ENCODE measurements at regions not wholly inside any gene's neighbourhood (a gene's known extent, or its start where the extent isn't known, plus 50 kb on each side); places are given as distances from the start of the nearest gene placed in this dataset.

DNA sequence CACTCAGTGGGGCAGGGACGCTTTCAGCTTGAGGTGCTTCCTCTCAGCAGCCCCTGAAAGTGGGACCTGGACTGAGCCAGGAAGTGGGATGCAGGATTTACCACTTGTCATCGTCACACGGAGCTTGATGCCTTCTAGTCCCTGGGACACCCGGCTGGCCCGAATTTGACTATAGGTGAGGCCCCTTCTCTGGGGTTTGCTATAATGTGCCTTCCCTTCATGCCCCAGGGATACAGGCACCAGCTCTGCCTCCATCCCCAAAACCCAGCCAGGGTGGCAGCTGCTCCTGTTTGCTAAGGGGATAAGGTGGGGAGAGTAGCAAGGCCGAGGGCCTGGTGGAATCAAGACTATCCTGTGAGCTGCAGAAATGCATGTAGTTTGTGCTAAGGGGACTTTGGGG, 235.0 kb downstream of the GLRX3 start:
- DNase-seq (ENCODE audit: low spot score) = no peak

DNA sequence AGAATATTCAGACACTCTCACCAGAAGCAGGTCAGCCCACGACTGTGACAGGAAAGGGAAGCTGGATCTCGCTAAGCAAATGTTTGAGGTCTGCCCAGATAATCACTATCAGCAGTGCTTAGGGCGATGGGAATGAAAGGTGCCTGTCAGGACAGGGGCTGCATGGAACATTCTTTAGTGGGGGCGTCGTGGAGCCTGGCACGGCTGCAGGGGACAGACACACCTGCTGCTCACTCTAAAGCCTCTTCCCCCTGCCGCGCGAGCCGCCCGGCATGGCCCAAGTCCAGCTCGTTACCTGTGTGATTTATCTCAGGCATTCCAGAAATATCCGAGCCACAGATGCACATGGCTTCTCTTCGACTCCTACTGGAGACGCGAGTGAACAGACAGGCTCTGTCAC, 235.5 kb downstream of the GLRX3 start:
- DNase-seq (ENCODE audit: low spot score) = no peak

DNA sequence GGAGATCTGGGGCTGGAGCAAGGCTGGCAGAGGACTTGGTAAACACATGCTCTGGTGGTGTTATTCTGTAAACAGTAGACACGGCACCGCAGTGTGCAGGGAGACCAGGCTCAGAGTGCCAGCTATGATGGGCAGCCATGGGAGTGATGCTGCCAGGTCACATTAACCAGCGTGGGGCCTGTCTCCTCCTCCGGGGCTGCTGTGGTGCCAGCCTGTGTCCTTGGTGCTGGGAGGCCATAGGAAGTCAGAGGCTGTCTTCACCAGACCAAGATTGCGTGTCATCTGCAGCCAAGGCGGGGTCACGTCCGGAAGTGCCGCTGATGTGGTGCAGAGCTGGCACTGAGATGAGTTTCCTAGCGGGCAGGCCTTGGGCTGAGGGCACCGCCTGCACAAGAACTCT, 236.0 kb downstream of the GLRX3 start:
- DNase-seq (ENCODE audit: low spot score) = no peak

DNA sequence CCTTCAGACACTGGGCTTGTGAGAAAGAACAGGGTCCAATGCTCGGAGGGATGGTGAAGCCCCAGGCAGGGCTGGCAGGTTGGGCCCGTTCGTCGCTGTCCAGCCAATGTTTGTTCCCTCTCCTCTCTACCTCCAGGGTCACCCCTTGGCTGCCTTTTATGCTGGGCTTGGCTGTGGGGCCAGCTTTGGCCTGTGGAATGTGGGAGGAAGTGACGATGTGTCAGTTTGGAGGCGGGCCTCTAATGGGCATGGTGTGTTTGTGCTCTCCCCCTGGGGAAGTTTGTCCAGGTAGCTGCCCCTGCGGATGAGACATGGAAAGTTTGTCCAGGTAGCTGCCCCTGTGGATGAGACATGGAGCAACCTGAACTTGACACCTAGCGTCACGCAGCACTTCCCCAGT, 236.7 kb downstream of the GLRX3 start:
- no peak for DNase-seq (ENCODE audit: low spot score)

DNA sequence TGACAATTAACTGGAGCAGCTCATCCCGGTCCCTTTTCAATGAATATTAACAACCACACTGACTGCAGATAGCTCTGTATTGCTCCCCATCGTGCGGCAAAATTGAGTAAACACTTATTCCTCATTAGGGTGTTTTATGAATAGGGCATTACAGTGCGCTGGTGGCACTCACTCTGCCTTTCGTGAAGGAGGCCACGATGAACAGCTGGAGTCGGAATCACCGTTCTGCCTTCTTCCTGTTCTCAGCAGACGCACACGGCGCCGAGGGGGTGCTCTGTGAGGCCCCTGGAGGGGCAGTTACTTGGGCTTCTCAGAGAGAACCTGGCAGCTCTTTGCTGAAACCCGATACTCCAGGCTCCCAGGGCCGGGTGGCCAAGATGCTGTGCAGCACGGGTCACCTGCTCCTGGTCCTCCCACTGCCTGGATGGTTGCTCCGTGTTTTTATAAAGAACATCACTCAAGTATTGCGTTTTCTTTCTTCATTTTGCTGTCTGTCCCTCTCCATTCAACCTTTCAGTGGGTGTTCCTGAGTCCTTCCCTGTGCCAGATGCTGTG, 241.9 kb downstream of the GLRX3 start:
- DNase-seq (ENCODE audit: low spot score) = no peak

DNA sequence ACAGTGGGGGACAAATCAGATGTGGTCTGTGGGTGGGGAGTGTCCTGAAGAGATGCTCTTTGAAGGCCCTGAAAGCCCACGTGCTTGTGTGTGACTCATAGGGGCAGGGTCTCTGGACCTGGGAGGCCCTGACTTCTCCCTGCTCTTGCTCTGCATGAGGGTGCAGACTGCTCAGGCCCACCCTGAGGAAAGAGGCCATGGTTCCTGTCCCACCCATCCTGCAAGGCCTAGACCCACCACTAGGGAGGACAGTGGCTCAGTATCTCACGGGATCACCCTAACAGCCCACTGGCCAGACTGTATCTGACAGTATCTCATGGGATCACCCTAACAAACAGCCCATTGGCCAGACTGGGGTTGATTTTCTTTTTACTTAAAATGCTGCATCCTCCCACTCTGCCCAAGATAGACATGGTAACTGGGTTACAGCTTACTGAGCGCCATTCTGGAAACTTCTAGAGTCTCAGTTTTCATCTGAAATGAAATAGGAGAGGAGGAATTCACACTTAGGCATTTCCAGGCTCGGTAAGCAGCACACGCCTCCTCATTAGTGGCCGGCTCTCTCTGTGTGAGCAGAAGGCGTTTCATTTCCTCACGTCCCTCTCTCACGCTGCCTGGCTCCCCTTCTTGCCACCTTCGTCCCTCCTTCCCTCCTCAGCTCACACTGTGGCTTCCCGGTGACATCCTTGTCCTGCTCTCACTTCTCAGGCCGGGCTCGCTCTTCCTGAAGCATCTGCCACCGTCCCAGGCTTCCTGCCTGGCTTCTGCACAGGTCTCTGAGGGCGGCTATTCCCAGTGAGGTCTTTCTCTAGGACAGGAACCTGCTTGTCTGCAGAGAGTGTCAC, 242.6 kb downstream of the GLRX3 start:
- DNase-seq (ENCODE audit: low spot score) = no peak

DNA sequence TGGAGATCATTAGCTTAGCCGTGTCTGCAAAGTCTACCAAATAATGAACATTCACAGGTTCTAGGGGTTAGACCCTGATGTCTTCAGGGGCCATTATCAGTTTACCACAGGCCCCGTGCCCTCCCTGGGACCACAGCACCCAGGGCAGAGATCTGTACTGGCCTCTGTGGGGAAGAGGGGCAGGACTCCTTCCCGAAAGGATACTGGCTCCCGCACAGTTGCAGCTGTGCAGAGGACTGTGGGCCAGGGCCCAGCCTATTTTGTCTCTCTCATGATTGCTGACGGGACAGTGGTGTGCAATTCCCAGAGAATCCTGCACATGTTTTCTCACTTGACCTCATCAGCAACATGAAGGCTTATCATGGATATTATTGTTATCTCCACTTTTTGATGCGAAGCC, 243.9 kb downstream of the GLRX3 start:
- DNase-seq (ENCODE audit: low spot score) = no peak

DNA sequence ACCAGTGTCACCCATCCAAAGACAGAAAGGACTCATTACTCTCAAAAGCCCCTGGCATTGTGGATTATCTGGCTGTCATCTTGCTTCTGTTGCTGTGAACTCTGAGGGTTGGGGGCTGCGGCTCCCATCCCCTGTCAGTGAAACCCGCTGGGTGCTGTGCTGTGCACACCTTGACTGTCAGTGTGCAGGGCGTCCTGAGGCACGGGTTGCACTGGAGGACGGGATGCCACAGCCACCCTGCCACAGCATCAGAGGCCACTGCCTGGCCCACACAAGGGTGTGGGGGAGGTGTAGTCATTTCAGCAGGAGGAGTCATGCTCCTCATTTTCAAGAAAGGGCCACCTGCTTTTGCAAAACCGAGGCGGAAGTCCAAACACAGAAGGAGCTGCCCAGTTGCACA, 245.8 kb downstream of the GLRX3 start:
- DNase-seq (ENCODE audit: low spot score) = no peak

DNA sequence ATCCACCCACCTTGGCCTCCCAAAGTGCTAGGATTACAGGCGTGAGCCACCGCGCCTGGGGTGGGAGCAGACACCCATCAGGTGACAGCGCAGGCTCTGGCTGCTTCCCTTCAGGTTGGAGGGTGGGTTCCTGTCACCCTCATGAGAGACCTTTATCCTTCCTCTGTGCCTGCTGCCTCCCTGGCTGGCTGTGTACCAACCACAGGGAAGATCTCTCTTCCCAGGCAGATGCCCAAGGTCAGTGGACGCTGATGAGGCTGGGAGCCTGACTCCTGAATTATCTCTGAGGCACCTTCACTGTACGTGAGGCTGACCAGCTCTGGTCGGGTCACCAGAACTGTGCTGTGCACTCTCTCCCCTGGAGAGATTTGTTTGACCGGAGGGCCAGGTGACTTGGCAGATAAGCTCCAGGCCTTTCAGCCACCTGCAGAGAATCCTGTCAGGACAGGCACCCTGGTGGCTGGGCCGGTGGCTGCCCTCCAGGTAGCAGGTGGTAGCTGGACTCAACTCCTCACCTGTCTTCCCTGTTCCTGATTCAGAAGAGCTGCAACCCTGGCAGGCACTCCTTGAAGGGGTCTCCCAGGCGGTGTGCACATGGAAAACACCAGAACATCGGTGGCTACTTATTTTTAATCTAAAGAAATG, 251.9 kb downstream of the GLRX3 start:
- no peak for DNase-seq (ENCODE audit: low spot score)

DNA sequence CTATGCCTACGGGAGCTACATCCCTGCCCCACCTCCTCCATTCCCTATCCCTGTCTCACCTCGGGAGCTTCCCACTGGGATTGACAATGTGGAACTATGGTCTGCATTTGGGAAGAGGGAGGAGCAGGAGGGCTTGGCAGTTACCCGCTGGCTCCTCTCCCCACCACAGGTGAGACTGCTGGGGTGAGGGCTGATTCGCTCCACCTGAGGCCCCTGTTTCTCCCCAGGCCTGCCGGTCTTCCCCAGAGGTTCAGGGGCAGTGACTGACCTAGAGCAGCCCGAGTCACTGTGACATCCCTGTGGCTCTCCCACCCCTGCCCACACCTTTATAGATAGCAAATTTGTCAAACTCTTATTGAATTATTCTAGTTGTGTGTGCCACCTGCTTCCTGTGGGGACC, 252.6 kb downstream of the GLRX3 start:
- DNase-seq (ENCODE audit: low spot score) = no peak

DNA sequence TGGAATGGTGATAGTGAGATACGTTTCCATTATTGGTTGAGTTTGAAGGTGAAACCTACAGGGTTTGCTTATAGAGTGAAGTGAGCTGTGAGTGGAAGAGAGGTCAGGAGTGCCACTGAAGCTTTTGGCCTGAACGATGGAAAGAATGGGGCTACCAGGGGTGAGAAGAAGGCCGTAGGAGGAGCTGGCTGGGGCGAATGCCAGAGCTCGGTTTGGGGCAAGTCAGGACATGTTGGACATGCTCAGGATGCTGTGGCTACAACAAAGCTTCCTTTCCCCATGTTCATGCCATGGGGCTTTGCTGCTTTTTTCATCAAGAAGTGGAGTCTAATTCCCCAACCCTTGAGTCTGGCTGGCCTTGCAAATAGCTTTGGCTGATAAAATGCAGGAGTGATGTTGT, 253.7 kb downstream of the GLRX3 start:
- DNase-seq (ENCODE audit: low spot score) = no peak

DNA sequence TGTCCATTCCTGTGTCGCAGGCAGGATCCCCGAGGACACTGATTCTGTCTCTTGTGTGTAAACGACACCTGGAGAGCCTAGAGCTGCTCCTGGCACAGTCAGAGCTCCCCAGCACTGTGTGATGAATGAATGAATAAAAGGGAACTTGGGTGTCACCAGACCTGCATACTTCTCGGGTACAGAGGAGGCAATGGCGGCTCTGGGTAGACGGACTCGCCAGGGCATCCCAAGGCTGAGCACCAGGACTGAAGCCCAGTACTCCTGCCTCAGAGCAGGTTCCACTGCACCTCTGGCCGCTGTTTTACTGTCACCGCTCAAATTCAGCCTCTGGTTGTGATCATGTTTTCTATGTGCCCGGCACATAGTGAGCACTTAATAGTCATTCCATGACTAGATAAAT, 255.8 kb downstream of the GLRX3 start:
- no peak for DNase-seq (ENCODE audit: low spot score)

DNA sequence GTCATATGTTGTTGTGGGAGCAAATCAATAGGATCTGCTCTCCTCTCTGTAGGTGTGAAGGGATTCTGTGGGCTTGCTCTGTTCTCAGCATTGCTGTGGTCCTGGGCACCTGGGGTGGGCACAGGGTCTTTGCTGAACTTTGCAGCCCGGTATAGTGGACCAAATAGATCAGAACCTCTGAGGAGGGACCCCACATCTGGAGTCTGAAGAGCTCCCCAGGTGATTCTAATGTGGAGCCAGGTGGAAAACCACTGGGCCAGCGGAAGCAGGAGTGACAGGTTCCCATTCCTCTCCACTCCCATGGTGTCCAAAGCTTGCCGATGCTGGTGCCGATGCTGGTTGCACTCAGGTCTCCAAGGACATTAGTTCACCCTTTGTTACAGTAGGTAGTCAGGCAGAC, 257.2 kb downstream of the GLRX3 start:
- DNase-seq (ENCODE audit: low spot score) = no peak

DNA sequence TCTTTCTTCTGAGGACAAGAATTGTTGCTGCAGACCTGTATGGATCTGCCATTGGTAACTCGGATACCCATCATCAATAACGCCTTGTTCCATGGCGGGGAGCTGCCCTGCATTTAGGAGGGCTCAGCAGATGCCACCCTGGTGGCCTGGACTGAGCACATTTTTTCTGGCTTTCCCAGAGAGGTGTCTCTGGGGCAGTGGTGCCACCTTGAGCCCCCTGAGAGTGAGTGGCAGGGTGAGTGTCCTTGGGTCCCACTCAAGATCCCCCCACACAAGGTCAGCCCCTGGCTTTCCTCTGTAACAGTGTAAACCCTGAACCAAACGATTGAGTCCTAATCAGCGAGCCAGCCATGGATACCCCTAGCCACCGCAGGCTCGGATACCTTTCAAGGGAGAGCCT, 258.6 kb downstream of the GLRX3 start:
- no peak for DNase-seq (ENCODE audit: low spot score)

DNA sequence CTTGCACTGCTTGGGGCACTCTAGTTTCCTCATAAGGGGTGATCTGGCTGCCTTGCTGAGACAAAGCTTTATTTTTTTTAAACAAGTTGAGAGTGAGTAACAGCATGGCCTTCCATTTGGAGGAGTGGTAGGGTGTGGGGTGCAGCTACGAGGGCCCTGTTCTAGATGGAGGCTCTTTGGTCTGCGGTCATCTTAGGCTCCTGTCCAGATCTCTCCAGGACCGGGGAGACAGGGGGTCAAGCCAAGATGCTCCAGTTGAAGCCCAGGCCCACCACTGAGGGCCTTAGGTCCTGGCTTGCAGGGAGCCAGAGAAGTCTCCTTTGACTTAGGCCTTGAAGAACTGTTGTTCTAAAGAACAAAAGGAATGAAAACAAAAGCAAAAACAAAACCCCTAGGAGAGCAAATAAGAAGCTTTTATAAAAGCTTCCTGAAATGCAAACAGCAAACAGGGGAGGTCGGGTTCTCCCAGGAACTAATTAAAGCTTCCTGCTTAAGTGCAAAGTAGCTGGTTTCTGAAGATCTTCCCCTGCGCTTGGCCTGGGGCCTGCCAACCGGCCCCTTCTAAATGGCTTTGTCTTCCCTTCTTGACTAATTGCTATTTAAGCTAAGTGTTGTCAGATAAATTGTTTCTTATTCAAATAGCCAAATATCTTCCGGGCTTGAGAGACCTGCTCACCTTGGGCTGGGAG, 259.2 kb downstream of the GLRX3 start:
- DNase-seq (ENCODE audit: low spot score) = no peak

DNA sequence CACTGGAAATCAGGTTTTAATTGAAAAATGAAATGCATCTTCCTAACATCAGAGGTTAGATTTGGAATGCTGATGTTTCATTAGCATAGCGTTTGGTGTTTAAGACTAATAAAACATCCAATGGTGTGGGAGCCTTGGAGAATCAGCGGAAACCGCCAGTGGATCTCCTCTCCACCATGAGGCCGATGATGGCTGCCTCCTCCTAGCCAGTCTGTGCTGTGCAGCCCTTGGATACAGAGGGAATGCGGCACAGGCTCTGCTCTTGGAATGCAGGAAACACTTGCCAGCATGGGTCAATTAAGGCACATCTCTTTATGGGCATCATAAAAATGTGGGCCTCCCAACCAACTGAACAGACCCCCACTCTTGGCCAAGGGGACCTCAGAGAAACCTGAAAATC, 259.9 kb downstream of the GLRX3 start:
- no peak for DNase-seq (ENCODE audit: low spot score)

DNA sequence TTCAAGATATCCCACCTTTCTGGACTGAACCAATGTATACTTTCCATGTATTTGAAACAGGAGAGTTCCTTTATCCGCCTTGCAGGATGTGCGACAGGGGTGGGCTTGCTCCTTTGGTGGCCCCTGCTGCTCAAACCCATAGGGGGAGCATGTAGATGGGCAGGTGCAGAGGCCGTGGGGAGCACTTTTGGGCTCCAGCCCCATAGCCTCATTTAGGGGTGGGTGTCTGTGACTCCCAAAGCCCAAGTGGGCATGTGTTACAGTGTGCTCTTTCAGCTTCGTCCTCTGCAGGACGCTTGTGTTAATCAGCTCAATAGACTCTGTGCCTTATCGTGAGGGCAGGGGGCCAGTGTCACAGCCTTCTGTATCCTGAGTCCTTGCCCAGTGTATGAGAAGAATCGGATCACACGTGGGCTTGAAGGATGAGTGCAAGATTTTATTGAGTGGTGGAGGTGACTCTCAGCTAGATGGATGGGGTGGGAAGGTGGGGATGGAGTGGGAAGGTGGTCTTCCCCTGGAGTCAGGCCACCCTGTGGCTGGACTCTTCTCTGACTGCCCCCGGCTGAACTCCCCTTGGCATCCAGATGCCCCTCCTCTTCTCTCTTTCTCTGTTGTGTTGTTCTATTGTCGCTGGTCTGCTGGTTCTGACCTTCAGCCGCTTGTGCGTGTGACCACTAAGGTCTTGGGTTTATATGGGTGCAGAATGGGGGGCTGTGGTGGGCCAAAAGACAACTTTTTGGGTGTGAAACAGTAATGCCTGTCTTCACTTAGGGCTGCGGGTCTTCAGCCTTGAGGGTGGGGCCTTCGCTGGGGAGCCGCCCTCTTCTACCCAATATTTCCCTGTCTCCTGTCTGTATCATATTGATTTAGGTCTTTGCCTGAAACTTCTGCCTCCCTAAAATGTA, 262.2 kb downstream of the GLRX3 start:
- no peak for DNase-seq (ENCODE audit: low spot score)

DNA sequence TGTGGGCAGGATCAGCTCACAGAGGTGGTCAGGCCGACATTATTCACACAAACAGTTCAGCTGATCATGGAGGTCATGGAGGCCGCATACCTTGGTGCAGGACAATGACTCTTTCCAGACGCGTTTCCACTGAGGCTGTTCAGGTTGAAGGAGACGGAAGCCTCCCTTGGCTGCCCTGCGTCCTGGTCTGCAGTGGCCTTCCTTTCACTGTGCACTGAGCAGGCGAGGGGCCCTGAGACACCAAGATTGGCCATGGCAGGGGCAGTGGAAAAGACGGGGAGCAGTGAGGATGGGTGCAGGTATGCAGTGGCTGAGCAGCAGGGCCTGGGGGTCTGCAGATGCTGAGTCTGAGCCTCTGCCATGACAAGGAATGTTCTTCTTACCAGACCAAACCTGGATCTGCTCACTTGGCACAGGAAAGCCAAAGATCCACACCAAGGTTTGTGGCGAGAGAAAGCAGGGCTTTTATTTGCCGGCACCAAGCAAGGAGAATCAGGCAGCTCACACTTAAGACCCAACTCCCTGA, 263.3 kb downstream of the GLRX3 start:
- no peak for DNase-seq (ENCODE audit: low spot score)

DNA sequence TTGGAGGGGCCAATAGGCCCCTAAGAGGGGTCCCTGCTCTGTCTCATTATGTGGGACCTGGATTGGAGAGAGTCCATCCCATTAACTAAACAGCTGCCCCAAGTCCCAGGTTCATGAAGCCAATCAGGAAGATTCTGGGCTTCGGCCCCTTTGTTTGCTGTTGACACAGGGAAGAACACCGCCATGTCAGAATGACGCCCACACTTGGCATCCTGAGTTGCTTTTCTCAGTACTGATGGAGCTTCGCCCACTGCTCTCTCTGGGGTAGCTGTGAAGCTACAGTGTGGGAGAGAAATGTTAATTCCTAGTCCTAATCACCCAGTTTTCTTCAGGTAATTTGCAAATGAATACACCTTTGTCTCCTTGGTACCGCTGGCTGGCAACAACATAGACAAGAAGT, 264.7 kb downstream of the GLRX3 start:
- DNase-seq (ENCODE audit: low spot score) = no peak

DNA sequence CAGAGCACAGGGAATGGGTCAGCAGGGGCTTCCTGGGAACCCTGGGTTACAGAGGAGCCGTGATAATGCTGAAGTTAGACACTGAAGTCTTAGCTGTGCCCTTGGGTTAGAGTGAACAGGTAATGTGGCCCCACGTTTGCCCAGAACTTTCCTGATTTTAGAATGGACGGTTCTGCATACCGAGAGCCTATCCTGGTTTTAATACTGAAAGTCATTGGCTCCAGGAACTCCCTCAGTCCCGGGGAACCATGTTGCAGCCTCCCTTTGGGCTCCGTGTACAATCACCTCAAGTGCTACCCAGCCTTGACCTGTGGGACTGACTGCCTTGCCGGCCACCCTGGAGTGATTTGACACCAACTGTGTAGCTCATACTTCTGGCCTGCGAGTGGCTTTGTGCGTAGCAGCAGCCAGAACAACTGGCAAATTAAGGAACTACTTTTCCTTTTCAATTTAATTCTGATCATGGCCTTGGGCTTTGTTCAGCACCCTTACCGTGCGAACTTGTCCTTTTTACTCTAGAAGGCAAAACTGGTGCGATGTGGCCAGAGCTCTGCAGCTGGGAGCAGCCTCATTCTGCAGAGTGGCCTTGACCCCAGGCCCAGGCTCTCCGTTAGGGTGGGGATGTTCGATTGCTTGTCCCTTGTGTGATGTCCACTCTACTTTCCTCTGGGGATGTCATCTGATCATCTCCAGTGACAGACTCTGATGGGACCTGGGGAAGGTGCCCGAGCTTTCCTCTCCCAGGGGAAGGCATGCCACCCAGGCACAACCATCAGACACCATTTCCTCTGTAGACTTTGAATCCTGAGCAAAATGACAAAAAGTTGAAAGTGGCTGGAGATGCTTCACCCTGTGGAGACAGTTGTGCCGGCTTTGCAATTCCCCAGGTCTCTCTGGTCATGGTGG, 265.9 kb downstream of the GLRX3 start:
- no peak for DNase-seq (ENCODE audit: low spot score)
